ENCODE measurements at regions not wholly inside any gene's neighbourhood (a gene's known extent, or its start where the extent isn't known, plus 50 kb on each side); places are given as distances from the start of the nearest gene placed in this dataset.

- Mint-ChIP-seq H3K9me3 (ENCODE audit: unreplicated experiment) (peaks cover 15% of the 10 kb centered on the region), H3K4me3 (ENCODE audit: unreplicated experiment) (no peak overlapping the region), H3K36me3 (ENCODE audit: low read depth, unreplicated experiment) (no peaks in the 10 kb centered on the region), H3K27ac (ENCODE audit: unreplicated experiment) (no peak overlapping the region), H3K4me1 (ENCODE audit: low read depth, unreplicated experiment) (no peaks in the 10 kb centered on the region), H3K27me3 (ENCODE audit: low read depth, unreplicated experiment) (peaks cover 5% of the 10 kb centered on the region)
- Histone ChIP-seq H3K9ac (ENCODE audit: low read length) (no peak overlapping the region), H3K36me3 (ENCODE audit: insufficient read depth, low read length) (no peaks in the 10 kb centered on the region), H2AFZ (ENCODE audit: low read depth, low read length) (no peak overlapping the region), H3K79me2 (ENCODE audit: insufficient read depth, low read length) (no peaks in the 10 kb centered on the region), H3K4me2 (ENCODE audit: low read length) (no peak overlapping the region), H3K4me3 (ENCODE audit: insufficient read depth, low read depth, low read length) (no peak overlapping the region), H4K20me1 (ENCODE audit: insufficient read depth, low read length) (no peaks in the 10 kb centered on the region), H3K4me1 (ENCODE audit: insufficient read depth, low read length) (no peaks in the 10 kb centered on the region), H3K27me3 (ENCODE audit: insufficient read depth, low read length) (no peaks in the 10 kb centered on the region), H3K9me3 (ENCODE audit: insufficient read depth, low read depth, low read length) (peaks cover under 1% of the 10 kb centered on the region), H3K27ac (ENCODE audit: low read depth, low read length) (no peak overlapping the region)
- no peak for TF ChIP-seq EZH2 (IDR thresholded peaks at IDR 0.05; ENCODE audit: insufficient read depth, low read length)
- no peak for TF ChIP-seq CTCF (IDR thresholded peaks at IDR 0.05; ENCODE audit: insufficient read depth, low read depth, low read length)
- DNase-seq (ENCODE audit: low read depth), result no peak
- no peak for FAIRE-seq
These were observed 90.7 kb downstream of the PDCL3 start for GRCh38 chr2:100653449-100654035.

GRCh38 chr2:100654611-100655010, 91.8 kb downstream of the PDCL3 start:
- TF ChIP-seq CTCF (IDR thresholded peaks at IDR 0.05; ENCODE audit: insufficient read depth, low read depth, low read length) (no peak), EZH2 (IDR thresholded peaks at IDR 0.05; ENCODE audit: insufficient read depth, low read length) (no peak)
- Histone ChIP-seq H3K79me2 (ENCODE audit: insufficient read depth, low read length) (no peaks in the 10 kb centered on the region), H2AFZ (ENCODE audit: low read depth, low read length) (no peak overlapping the region), H4K20me1 (ENCODE audit: insufficient read depth, low read length) (no peaks in the 10 kb centered on the region), H3K36me3 (ENCODE audit: insufficient read depth, low read length) (no peaks in the 10 kb centered on the region), H3K9me3 (ENCODE audit: insufficient read depth, low read depth, low read length) (no peaks in the 10 kb centered on the region), H3K27me3 (ENCODE audit: insufficient read depth, low read length) (peaks cover 2% of the 10 kb centered on the region), H3K9ac (ENCODE audit: low read length) (no peak overlapping the region), H3K27ac (ENCODE audit: low read depth, low read length) (no peak overlapping the region), H3K4me2 (ENCODE audit: low read length) (no peak overlapping the region), H3K4me1 (ENCODE audit: insufficient read depth, low read length) (no peaks in the 10 kb centered on the region), H3K4me3 (ENCODE audit: insufficient read depth, low read depth, low read length) (no peak overlapping the region)
- no peaks in the 10 kb centered on the region for H3K4me1 Mint-ChIP-seq (ENCODE audit: low read depth, unreplicated experiment)
- no peak for FAIRE-seq
- DNase-seq (ENCODE audit: low read depth), result no peak
- H3K27ac Mint-ChIP-seq (ENCODE audit: unreplicated experiment), result no peak overlapping the region
- H3K4me3 Mint-ChIP-seq (ENCODE audit: unreplicated experiment), result no peak overlapping the region
- H3K36me3 Mint-ChIP-seq (ENCODE audit: low read depth, unreplicated experiment), result no peaks in the 10 kb centered on the region
- peaks cover 5% of the 10 kb centered on the region for H3K27me3 Mint-ChIP-seq (ENCODE audit: low read depth, unreplicated experiment)
- H3K9me3 Mint-ChIP-seq (ENCODE audit: unreplicated experiment), result peaks cover 9% of the 10 kb centered on the region

DNA sequence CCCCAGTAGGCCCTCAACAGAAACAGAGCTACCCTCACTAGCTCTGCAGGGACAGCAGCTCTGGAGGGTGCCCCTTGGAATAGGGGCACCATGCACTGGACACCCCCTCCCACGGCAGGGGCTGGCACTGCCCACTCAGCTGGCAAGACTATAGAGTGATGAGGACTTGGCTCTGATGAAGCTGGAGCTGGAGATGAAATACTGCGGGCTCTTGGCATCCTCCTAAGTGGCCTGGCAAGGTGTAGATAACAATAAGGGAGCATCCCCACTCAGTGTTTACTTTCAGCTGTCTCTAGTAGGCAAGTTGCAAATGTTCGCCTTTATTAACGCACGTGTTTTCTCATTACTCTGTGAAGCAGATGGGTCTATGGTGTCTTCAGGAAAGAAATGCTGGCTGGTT, 92.7 kb downstream of the PDCL3 start:
- no peaks in the 10 kb centered on the region for H3K4me1 Mint-ChIP-seq (ENCODE audit: low read depth, unreplicated experiment)
- H3K4me3 Mint-ChIP-seq (ENCODE audit: unreplicated experiment), result no peak overlapping the region
- Histone ChIP-seq H3K79me2 (ENCODE audit: insufficient read depth, low read length) (no peaks in the 10 kb centered on the region), H3K36me3 (ENCODE audit: insufficient read depth, low read length) (no peaks in the 10 kb centered on the region), H3K4me3 (ENCODE audit: insufficient read depth, low read depth, low read length) (no peak overlapping the region), H3K27ac (ENCODE audit: low read depth, low read length) (no peak overlapping the region), H4K20me1 (ENCODE audit: insufficient read depth, low read length) (no peaks in the 10 kb centered on the region), H3K27me3 (ENCODE audit: insufficient read depth, low read length) (peaks cover 2% of the 10 kb centered on the region), H3K9ac (ENCODE audit: low read length) (no peak overlapping the region), H3K4me1 (ENCODE audit: insufficient read depth, low read length) (no peaks in the 10 kb centered on the region), H2AFZ (ENCODE audit: low read depth, low read length) (no peak overlapping the region), H3K4me2 (ENCODE audit: low read length) (no peak overlapping the region), H3K9me3 (ENCODE audit: insufficient read depth, low read depth, low read length) (no peaks in the 10 kb centered on the region)
- no peak for TF ChIP-seq CTCF (IDR thresholded peaks at IDR 0.05; ENCODE audit: insufficient read depth, low read depth, low read length)
- H3K27ac Mint-ChIP-seq (ENCODE audit: unreplicated experiment), result no peak overlapping the region
- H3K9me3 Mint-ChIP-seq (ENCODE audit: unreplicated experiment), result peaks cover 7% of the 10 kb centered on the region
- no peak for DNase-seq (ENCODE audit: low read depth)
- H3K27me3 Mint-ChIP-seq (ENCODE audit: low read depth, unreplicated experiment), result peaks cover 8% of the 10 kb centered on the region
- no peak for FAIRE-seq
- H3K36me3 Mint-ChIP-seq (ENCODE audit: low read depth, unreplicated experiment), result no peaks in the 10 kb centered on the region
